ENCODE measurements at regions not wholly inside any gene's neighbourhood (a gene's known extent, or its start where the extent isn't known, plus 50 kb on each side); places are given as distances from the start of the nearest gene placed in this dataset.

GRCh38 chr3:107013641-107014040 is 363.6 kb upstream of the CCDC54 start:
- Histone ChIP-seq H3K4me3 (ENCODE audit: low read depth, low read length) (no peak overlapping the region), H3K27me3 (replicated peaks) (no peaks in the 10 kb centered on the region), H3K36me3 (replicated peaks) (no peaks in the 10 kb centered on the region), H3K27ac (no peak overlapping the region)
- in situ Hi-C loops (cut with HindIII; ENCODE audit: low pct_ligation_motif_present, low sequenced_read_pairs): no loop called here
- DNase-seq: no peak
- no peak for TF ChIP-seq CTCF (IDR thresholded peaks at IDR 0.05; ENCODE audit: low read depth, low read length, missing control alignments)

DNA sequence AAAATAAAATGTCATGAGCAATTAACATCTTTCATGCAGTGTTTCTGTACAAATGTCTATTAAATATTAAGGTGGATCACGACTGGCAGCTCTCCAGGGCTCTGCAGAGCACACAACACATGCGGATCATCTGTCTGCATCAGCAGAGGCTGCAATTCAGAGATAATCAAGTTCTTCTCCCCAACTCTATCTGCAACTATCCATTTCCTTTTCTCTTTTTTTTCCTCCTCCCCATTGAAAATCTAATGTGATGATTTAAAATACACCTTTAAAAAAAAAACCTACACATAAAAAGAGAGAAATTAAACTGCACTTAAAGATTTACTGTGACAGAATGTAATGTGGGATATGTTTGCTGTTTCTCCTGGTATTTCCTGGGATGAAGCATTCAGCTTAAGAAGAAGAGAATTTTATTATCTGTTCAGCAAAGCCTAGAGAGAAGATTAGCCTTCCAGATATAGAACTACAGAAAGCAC is 352.6 kb upstream of the CCDC54 start:
- TF ChIP-seq CTCF (IDR thresholded peaks at IDR 0.05; ENCODE audit: low read depth, low read length, missing control alignments): no peak
- Histone ChIP-seq H3K27me3 (replicated peaks) (no peaks in the 10 kb centered on the region), H3K36me3 (replicated peaks) (no peaks in the 10 kb centered on the region), H3K4me3 (ENCODE audit: low read depth, low read length) (no peak overlapping the region), H3K27ac (no peak overlapping the region)
- in situ Hi-C loops (cut with HindIII; ENCODE audit: low pct_ligation_motif_present, low sequenced_read_pairs): no loop called here
- DNase-seq: no peak

GRCh38 chr3:107025961-107026360 is 351.3 kb upstream of the CCDC54 start:
- in situ Hi-C loops (cut with HindIII; ENCODE audit: low pct_ligation_motif_present, low sequenced_read_pairs): no loop called here
- no peak for DNase-seq
- Histone ChIP-seq H3K36me3 (replicated peaks) (no peaks in the 10 kb centered on the region), H3K4me3 (ENCODE audit: low read depth, low read length) (no peak overlapping the region), H3K27me3 (replicated peaks) (no peaks in the 10 kb centered on the region), H3K27ac (no peak overlapping the region)
- no peak for TF ChIP-seq CTCF (IDR thresholded peaks at IDR 0.05; ENCODE audit: low read depth, low read length, missing control alignments)

DNA sequence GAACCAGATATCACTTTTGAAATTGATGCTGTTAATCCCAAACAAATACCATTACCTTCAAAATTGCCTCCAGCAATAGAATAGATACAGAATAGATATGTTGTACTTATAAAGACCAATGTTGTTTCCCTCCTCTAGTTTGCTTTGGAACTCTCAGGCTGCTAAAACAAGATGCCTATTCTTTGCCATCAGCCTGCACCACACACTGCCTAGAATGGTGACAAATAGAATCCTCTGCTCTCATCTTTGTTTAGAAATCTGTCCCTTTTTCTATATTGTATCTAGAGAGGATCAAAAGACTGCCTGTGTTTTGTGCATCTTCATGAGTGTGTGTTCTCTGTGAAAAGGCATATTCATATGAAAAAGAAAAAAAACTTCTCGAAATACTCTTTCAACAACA is 349.2 kb upstream of the CCDC54 start:
- Histone ChIP-seq H3K4me3 (ENCODE audit: low read depth, low read length) (no peak overlapping the region), H3K36me3 (replicated peaks) (no peaks in the 10 kb centered on the region), H3K27me3 (replicated peaks) (no peaks in the 10 kb centered on the region), H3K27ac (no peak overlapping the region)
- no peak for TF ChIP-seq CTCF (IDR thresholded peaks at IDR 0.05; ENCODE audit: low read depth, low read length, missing control alignments)
- in situ Hi-C loops (cut with HindIII; ENCODE audit: low pct_ligation_motif_present, low sequenced_read_pairs): no loop called here
- no peak for DNase-seq

GRCh38 chr3:107028626-107029025 is 348.6 kb upstream of the CCDC54 start:
- Histone ChIP-seq H3K27me3 (replicated peaks) (no peaks in the 10 kb centered on the region), H3K36me3 (replicated peaks) (no peaks in the 10 kb centered on the region), H3K4me3 (ENCODE audit: low read depth, low read length) (no peak overlapping the region), H3K27ac (no peak overlapping the region)
- in situ Hi-C loops (cut with HindIII; ENCODE audit: low pct_ligation_motif_present, low sequenced_read_pairs): no loop called here
- DNase-seq: no peak
- TF ChIP-seq CTCF (IDR thresholded peaks at IDR 0.05; ENCODE audit: low read depth, low read length, missing control alignments): no peak

DNA sequence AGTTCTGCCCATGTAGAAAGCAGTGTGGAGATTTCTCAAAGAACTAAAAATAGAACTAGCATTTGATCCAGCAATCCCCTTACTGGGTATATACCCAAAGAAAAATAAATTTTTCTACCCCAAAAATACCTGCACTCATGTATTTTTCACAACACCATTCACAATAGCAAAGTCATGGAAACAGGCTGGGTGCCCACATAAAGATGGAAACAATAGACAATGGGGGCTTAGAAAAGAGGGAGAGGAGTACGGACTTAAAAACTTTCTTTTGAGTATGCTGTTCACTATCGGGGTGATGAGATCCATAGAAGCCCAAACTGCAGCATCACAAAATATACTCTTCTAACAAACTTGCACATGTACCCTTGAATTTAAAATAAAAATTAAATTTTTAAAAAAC is 345.1 kb upstream of the CCDC54 start:
- in situ Hi-C loops (cut with HindIII; ENCODE audit: low pct_ligation_motif_present, low sequenced_read_pairs): no loop called here
- Histone ChIP-seq H3K36me3 (replicated peaks) (no peaks in the 10 kb centered on the region), H3K27ac (no peak overlapping the region), H3K27me3 (replicated peaks) (no peaks in the 10 kb centered on the region), H3K4me3 (ENCODE audit: low read depth, low read length) (no peak overlapping the region)
- no peak for DNase-seq
- TF ChIP-seq CTCF (IDR thresholded peaks at IDR 0.05; ENCODE audit: low read depth, low read length, missing control alignments): no peak

Data from brain microvascular endothelial cell (primary cell).